Fibroblast of lung (primary cell): ENCODE measurements at regions not wholly inside any gene's neighbourhood (a gene's known extent, or its start where the extent isn't known, plus 50 kb on each side); places are given as distances from the start of the nearest gene placed in this dataset.

ENCODE experiments used
- EZH2 ChIP-seq: IDR thresholded peaks from 2 replicates; pipeline ENCODE4 v1.5.1; 2012; ENCODE audit warnings: low read length, control low read depth, mild to moderate bottlenecking; ENCODE audit errors: missing control alignments
- TF ChIP-seq, protein P1 (sequence below), 2 donors: IDR thresholded peaks in 1 of 2; conservative IDR thresholded peaks in 1 of 2; 1 replicate in 1 of 2; 2 replicates in 1 of 2; pipeline ENCODE4 v1.5.1; 2011 to 2012; ENCODE audit warnings: low read length in 2 of 2, control low read depth in 1 of 2, inconsistent platforms in 1 of 2, low read depth in 1 of 2, mild to moderate bottlenecking in 1 of 2

DNA sequence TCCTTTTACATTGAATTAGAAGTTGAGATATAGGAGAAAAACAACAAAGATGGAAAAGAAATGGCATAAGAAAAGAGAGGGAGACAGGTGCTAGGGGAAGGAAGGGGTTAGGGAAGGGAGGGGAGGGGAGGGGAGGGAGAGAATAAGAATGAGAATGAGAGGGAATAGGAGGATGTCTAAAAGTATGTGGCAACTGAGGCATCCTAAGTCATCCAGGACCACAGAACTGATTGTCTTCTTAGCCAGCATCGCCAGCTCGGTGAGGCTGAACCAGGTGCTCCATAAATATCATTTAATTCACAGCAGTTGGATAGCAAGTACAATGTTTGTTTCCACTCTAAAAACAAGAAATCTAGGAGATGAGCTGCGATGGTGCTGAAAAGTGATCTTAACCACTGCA, 393.5 kb downstream of the TMEM182 start:
- TF ChIP-seq, protein P1, sequence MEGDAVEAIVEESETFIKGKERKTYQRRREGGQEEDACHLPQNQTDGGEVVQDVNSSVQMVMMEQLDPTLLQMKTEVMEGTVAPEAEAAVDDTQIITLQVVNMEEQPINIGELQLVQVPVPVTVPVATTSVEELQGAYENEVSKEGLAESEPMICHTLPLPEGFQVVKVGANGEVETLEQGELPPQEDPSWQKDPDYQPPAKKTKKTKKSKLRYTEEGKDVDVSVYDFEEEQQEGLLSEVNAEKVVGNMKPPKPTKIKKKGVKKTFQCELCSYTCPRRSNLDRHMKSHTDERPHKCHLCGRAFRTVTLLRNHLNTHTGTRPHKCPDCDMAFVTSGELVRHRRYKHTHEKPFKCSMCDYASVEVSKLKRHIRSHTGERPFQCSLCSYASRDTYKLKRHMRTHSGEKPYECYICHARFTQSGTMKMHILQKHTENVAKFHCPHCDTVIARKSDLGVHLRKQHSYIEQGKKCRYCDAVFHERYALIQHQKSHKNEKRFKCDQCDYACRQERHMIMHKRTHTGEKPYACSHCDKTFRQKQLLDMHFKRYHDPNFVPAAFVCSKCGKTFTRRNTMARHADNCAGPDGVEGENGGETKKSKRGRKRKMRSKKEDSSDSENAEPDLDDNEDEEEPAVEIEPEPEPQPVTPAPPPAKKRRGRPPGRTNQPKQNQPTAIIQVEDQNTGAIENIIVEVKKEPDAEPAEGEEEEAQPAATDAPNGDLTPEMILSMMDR (conservative IDR thresholded peaks at IDR 0.05 in 1 of 2, IDR thresholded peaks at IDR 0.05 in 1 of 2; ENCODE audit: low read depth in 1 of 2, low read length in 2 of 2) = no peak
- TF ChIP-seq EZH2 = no peak
